Activated CD4-positive, alpha-beta T cell treated with anti-CD3 and anti-CD28 coated beads, Interleukin-2, amount 10 ng/mL, durations not matched to agents 7 days and 5 days (primary cell): ENCODE measurements at regions not wholly inside any gene's neighbourhood (a gene's known extent, or its start where the extent isn't known, plus 50 kb on each side); places are given as distances from the start of the nearest gene placed in this dataset.
"Not testable (repeated sequence)": the region's sequence is repeated elsewhere in the genome, so short reads cannot be mapped to it uniquely, and the experiment has no call there.

Experiments used
- CTCF ChIA-PET: fragments of 350-600 bp; sonication (Branson Sonifier 250); formaldehyde crosslinking; loops from one replicate; lab custom pipeline; 2021; ENCODE audit warnings: antibody characterized with exemption; lab: Charles Lee
- POLR2A ChIA-PET: fragments of 350-600 bp; sonication (Branson Sonifier 250); formaldehyde crosslinking; loops from one replicate; lab custom pipeline; 2021; ENCODE audit warnings: antibody characterized with exemption; lab: Charles Lee
- DNase-seq: peaks from one replicate; pipeline ENCODE4 v3.0.0-alpha.2; 2020
- H3K27ac Mint-ChIP-seq: one replicate; pipeline ENCODE4 v1.8.0; 2021; ENCODE audit warnings: mild to moderate bottlenecking, moderate library complexity, mixed read lengths
- H3K27me3 Mint-ChIP-seq: one replicate; pipeline ENCODE4 v1.8.0; 2021; ENCODE audit warnings: mixed read lengths
- H3K36me3 Mint-ChIP-seq: one replicate; pipeline ENCODE4 v1.8.0; 2021; ENCODE audit warnings: low read depth, mixed read lengths
- H3K4me1 Mint-ChIP-seq: one replicate; pipeline ENCODE4 v1.8.0; 2021; ENCODE audit warnings: mixed read lengths
- H3K4me3 Mint-ChIP-seq: one replicate; pipeline ENCODE4 v1.8.0; 2021; ENCODE audit warnings: mild to moderate bottlenecking, moderate library complexity, mixed read lengths
- H3K9me3 Mint-ChIP-seq: one replicate; pipeline ENCODE4 v1.8.0; 2021; ENCODE audit warnings: mixed read lengths

GRCh38 chr4:186958726-186959350 is 235.2 kb upstream of the FAT1 start:
- Mint-ChIP-seq H3K27me3 (no peaks in the 10 kb centered on the region), H3K4me1 (no peaks in the 10 kb centered on the region), H3K27ac (no peak overlapping the region), H3K36me3 (no peaks in the 10 kb centered on the region), H3K4me3 (no peak overlapping the region), H3K9me3 (peaks cover 2% of the 10 kb centered on the region)
- ChIA-PET CTCF (no interaction called here), POLR2A (no interaction called here)
- no peak for DNase-seq

GRCh38 chr4:186979961-186980745 is 256.5 kb upstream of the FAT1 start:
- H3K36me3 Mint-ChIP-seq, result no peaks in the 10 kb centered on the region
- H3K9me3 Mint-ChIP-seq, result peaks cover 17% of the 10 kb centered on the region
- no peaks in the 10 kb centered on the region for H3K27me3 Mint-ChIP-seq
- H3K4me3 Mint-ChIP-seq, result no peak overlapping the region
- no peak overlapping the region for H3K27ac Mint-ChIP-seq
- CTCF ChIA-PET, result no interaction called here
- DNase-seq, result no peak
- no peaks in the 10 kb centered on the region for H3K4me1 Mint-ChIP-seq
- POLR2A ChIA-PET, result no interaction called here

DNA sequence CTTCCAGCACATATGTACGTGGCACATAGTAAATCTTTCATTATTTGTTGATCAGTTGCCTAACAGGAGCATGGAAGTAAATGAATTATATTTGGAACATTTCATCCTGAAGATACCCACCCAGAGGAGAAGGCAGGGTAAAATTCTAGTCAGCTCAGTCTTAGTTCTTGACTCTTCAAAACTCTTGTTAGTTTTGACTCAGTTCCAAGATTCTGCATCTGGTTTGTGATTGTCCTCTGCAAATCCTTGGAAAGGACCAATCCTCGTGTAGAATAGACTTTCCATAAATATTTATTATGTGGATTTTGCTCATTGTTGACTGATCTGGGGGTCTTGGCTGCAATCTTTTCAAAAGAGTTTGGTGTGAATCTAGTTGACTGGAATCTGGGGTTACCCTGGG is 257.5 kb upstream of the FAT1 start:
- Mint-ChIP-seq H3K27ac (no peak overlapping the region), H3K36me3 (no peaks in the 10 kb centered on the region), H3K4me3 (no peak overlapping the region), H3K27me3 (no peaks in the 10 kb centered on the region), H3K9me3 (peaks cover 17% of the 10 kb centered on the region), H3K4me1 (no peaks in the 10 kb centered on the region)
- ChIA-PET CTCF (no interaction called here), POLR2A (no interaction called here)
- no peak for DNase-seq

GRCh38 chr4:186982160-186982559 is 258.5 kb upstream of the FAT1 start:
- no peak for DNase-seq
- POLR2A ChIA-PET, result no interaction called here
- Mint-ChIP-seq H3K27ac (no peak overlapping the region), H3K4me1 (no peaks in the 10 kb centered on the region), H3K36me3 (no peaks in the 10 kb centered on the region), H3K27me3 (no peaks in the 10 kb centered on the region), H3K9me3 (peaks cover 19% of the 10 kb centered on the region), H3K4me3 (no peak overlapping the region)
- CTCF ChIA-PET, result no interaction called here

DNA sequence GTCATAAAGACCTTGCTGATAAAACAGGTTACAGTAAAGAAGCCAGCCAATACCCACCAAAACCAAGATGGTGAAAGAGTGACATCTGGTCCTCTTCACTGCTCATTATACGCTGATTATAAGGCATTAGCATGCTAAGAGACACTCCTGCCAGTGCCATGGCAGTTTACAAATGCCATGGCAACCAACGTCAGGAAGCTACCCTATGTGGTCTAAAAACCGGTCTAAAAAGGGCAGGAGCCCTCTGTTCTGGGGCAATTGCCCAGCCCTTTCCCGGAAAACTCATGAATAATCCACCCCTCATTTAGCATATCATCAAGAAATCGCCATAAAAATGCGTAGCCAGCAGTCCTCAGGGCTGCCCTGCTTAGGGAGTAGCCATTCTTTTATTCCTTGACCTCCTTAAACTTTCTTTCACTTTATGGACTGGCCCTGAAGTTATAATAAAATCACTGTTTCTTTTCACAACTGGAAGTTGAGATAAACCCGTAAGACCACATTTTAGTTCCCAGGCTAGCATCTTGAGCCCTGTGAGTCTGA is 260.5 kb upstream of the FAT1 start:
- H3K4me3 Mint-ChIP-seq, result no peak overlapping the region
- H3K27me3 Mint-ChIP-seq, result no peaks in the 10 kb centered on the region
- peaks cover 25% of the 10 kb centered on the region for H3K9me3 Mint-ChIP-seq
- H3K36me3 Mint-ChIP-seq, result no peaks in the 10 kb centered on the region
- H3K27ac Mint-ChIP-seq, result no peak overlapping the region
- ChIA-PET POLR2A (no interaction called here), CTCF (no interaction called here)
- DNase-seq, result no peak
- no peaks in the 10 kb centered on the region for H3K4me1 Mint-ChIP-seq

GRCh38 chr4:186999686-187000085 is 276.0 kb upstream of the FAT1 start:
- POLR2A ChIA-PET, result no interaction called here
- CTCF ChIA-PET, result no interaction called here
- no peaks in the 10 kb centered on the region for H3K36me3 Mint-ChIP-seq

DNA sequence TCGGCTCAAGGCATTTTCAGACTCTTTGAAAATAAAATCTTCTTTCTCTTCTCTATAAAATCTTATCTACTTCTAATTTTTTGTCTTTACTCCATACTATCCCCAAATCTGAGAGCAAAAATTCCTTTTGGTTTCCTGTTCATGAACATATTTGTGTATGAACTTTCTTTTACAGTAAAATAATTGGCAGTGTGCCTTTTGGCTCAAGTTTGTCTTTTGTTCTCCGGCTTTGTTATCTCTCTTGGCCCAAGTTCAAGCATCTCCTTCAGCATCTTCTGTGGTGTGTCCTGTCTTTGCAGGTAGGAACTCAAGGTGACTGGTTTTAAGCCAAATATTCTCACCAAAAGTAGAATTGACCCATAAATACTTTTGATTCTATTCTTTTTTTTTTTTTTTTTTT is 276.6 kb upstream of the FAT1 start:
- no peak for DNase-seq
- H3K9me3 Mint-ChIP-seq, result peaks cover 6% of the 10 kb centered on the region
- ChIA-PET POLR2A (no interaction called here), CTCF (interaction anchor here (0.7 kb wide), 1 partner anchor 316 kb away, joined by 3 read pairs; no protein-coding TSS in a partner anchor)
- no peaks in the 10 kb centered on the region for H3K27me3 Mint-ChIP-seq
- no peaks in the 10 kb centered on the region for H3K4me1 Mint-ChIP-seq
- no peak overlapping the region for H3K27ac Mint-ChIP-seq
- H3K36me3 Mint-ChIP-seq, result no peaks in the 10 kb centered on the region
- no peak overlapping the region for H3K4me3 Mint-ChIP-seq

More at GRCh38 chr4:186999686-187000085, 276.0 kb upstream of the FAT1 start:
- no peak overlapping the region for H3K27ac Mint-ChIP-seq
- H3K4me3 Mint-ChIP-seq, result no peak overlapping the region
- H3K27me3 Mint-ChIP-seq, result no peaks in the 10 kb centered on the region
- no peak for DNase-seq
- H3K9me3 Mint-ChIP-seq, result peaks cover 6% of the 10 kb centered on the region
- H3K4me1 Mint-ChIP-seq, result no peaks in the 10 kb centered on the region

DNA sequence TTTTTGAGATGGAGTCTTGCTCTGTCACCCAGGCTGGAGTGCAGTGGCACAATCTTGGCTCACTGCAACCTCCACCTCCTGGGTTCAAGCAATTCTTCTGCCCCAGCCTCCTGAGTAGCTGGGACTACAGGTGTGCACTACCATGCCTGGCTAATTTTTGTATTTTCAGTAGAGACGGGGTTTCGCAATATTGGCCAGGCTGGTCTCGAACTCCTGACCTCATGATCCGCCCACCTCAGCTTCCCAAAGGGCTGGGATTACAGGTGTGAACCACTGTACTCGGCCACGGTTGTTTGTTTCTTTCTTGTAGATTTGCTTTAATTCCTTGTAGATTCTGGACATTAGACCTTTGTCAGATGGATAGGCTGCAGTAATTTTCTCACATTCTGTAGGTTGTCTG is 278.5 kb upstream of the FAT1 start:
- H3K4me1 Mint-ChIP-seq, POLR2A ChIA-PET, H3K4me3 Mint-ChIP-seq, H3K27me3 Mint-ChIP-seq, CTCF ChIA-PET, H3K9me3 Mint-ChIP-seq, H3K36me3 Mint-ChIP-seq, DNase-seq, H3K27ac Mint-ChIP-seq: not testable (repeated sequence)

DNA sequence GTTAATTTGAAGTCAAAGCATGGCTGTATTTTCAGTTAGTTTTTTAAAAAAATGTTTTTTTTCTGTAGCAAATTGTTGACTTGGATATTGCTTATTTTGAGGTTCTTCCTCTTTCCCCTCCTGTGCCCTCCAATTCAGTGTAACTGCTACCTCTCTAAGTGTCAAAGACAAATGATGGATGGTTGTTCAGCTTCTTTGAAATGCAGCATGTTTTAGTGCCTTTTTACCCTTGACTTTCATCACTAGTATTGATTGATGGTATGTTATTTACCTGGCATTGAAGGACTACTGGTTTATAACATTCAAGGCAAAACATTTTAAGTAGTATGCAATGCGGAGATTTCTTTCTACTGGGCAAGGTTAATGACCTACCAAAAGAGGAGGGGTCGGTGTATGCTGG is 281.0 kb upstream of the FAT1 start:
- ChIA-PET POLR2A (no interaction called here), CTCF (no interaction called here)
- H3K9me3 Mint-ChIP-seq, result peaks cover 3% of the 10 kb centered on the region
- no peaks in the 10 kb centered on the region for H3K4me1 Mint-ChIP-seq
- H3K27me3 Mint-ChIP-seq, result no peaks in the 10 kb centered on the region
- H3K4me3 Mint-ChIP-seq, result no peak overlapping the region
- no peaks in the 10 kb centered on the region for H3K36me3 Mint-ChIP-seq
- no peak for DNase-seq
- H3K27ac Mint-ChIP-seq, result no peak overlapping the region

GRCh38 chr4:187006189-187006618 is 282.5 kb upstream of the FAT1 start:
- CTCF ChIA-PET, result no interaction called here
- POLR2A ChIA-PET, result no interaction called here
- no peaks in the 10 kb centered on the region for H3K36me3 Mint-ChIP-seq
- no peak for DNase-seq
- H3K27ac Mint-ChIP-seq, result no peak overlapping the region
- no peak overlapping the region for H3K4me3 Mint-ChIP-seq
- H3K9me3 Mint-ChIP-seq, result peaks cover 3% of the 10 kb centered on the region
- H3K27me3 Mint-ChIP-seq, result no peaks in the 10 kb centered on the region
- no peaks in the 10 kb centered on the region for H3K4me1 Mint-ChIP-seq

- Mint-ChIP-seq H3K27me3 (no peaks in the 10 kb centered on the region), H3K4me1 (no peaks in the 10 kb centered on the region), H3K4me3 (no peak overlapping the region), H3K27ac (no peak overlapping the region), H3K36me3 (no peaks in the 10 kb centered on the region), H3K9me3 (peaks cover 3% of the 10 kb centered on the region)
- ChIA-PET CTCF (no interaction called here), POLR2A (no interaction called here)
- no peak for DNase-seq
These were observed 286.4 kb upstream of the FAT1 start for GRCh38 chr4:187010052-187010451.

GRCh38 chr4:187016101-187016500 is 292.4 kb upstream of the FAT1 start:
- H3K9me3 Mint-ChIP-seq, result peaks cover 12% of the 10 kb centered on the region
- no peaks in the 10 kb centered on the region for H3K27me3 Mint-ChIP-seq
- ChIA-PET POLR2A (no interaction called here), CTCF (no interaction called here)
- no peak overlapping the region for H3K4me3 Mint-ChIP-seq
- H3K4me1 Mint-ChIP-seq, result no peaks in the 10 kb centered on the region
- H3K27ac Mint-ChIP-seq, result no peak overlapping the region
- no peak for DNase-seq
- H3K36me3 Mint-ChIP-seq, result no peaks in the 10 kb centered on the region

DNA sequence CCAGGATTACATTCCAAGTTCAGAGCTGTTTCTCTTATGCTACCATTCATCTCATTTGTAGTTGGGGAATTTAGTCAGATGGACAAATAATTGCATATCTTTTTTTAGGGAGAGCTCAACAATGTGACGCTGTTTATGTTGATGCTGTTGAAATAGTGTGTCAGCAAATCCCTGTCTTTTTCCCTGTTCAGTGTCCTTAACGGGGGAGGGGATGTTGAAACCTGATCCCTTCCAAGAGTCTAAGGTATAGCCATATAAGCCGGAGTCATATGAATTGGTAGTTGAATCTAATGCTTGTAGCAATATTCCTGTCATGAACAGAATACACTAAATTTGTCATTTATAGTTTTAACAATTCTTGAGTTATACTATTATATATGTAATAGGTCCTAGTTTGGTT is 293.5 kb upstream of the FAT1 start:
- Mint-ChIP-seq H3K27ac (no peak overlapping the region), H3K9me3 (peaks cover 12% of the 10 kb centered on the region), H3K4me1 (no peaks in the 10 kb centered on the region), H3K27me3 (no peaks in the 10 kb centered on the region), H3K36me3 (no peaks in the 10 kb centered on the region), H3K4me3 (no peak overlapping the region)
- ChIA-PET POLR2A (no interaction called here), CTCF (no interaction called here)
- no peak for DNase-seq
